NCI-H2107 (cell line): ENCODE measurements at regions not wholly inside any gene's neighbourhood (a gene's known extent, or its start where the extent isn't known, plus 50 kb on each side); places are given as distances from the start of the nearest gene placed in this dataset.
"Not testable (repeated sequence)": the region's sequence is repeated elsewhere in the genome, so short reads cannot be mapped to it uniquely, and the experiment has no call there.

ENCODE experiments used
- DNase-seq: peaks from one replicate; lab custom pipeline; 2025; lab: John Stamatoyannopoulos, UW

DNA sequence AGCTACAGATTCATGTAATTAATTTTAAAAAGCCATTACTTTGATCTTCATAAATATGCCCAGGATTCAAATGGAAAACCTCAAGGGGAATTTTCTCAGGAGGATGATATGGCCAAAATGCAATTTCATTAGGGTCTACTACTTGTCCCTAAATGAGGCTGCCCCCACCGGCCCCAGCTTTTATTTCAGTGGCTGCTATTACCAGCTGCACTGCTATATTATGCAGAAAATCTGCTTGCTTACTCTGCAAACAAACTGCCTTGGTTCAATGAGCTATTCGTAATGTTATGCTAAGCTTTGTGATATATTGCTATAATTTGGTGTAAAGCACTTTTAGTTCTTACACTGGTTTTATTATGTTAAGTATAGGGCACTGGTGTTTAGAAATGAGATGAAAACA lies 137.3 kb upstream of the TMTC4 start:
- no peak for DNase-seq

- no peak for DNase-seq
Observed at GRCh38 chr13:100811024-100811865, 136.7 kb upstream of the TMTC4 start.

- DNase-seq = no peak
Observed at GRCh38 chr13:100810481-100810880, 135.9 kb upstream of the TMTC4 start.

DNA sequence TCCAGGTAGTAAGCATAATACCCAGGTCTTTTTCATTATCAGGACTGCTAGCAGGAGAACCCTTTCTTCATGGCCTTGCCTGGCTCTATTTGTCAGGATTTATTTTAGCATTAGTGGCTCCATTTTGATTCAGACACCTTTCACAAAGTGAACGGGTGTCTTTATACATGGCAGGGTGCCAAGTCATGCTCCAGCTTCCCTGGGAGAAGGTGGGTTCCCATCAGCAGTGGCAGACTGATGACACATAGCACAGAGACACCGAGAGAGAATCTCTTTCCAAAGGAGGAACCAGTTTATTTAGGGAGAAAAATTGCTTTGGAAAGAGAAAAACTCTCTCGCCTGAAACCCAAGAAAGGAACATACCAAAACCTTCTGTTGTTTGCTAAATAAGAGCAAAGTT lies 135.3 kb upstream of the TMTC4 start:
- no peak for DNase-seq

GRCh38 chr13:100809129-100809390 lies 134.5 kb upstream of the TMTC4 start:
- no peak for DNase-seq

- DNase-seq = no peak
Observed at GRCh38 chr13:100808330-100809128, 133.9 kb upstream of the TMTC4 start.

GRCh38 chr13:100803091-100803490 lies 128.5 kb upstream of the TMTC4 start:
- no peak for DNase-seq

- no peak for DNase-seq
Observed at GRCh38 chr13:100800283-100800875, 125.8 kb upstream of the TMTC4 start.

GRCh38 chr13:100798739-100799361 lies 124.3 kb upstream of the TMTC4 start:
- DNase-seq = no peak

DNA sequence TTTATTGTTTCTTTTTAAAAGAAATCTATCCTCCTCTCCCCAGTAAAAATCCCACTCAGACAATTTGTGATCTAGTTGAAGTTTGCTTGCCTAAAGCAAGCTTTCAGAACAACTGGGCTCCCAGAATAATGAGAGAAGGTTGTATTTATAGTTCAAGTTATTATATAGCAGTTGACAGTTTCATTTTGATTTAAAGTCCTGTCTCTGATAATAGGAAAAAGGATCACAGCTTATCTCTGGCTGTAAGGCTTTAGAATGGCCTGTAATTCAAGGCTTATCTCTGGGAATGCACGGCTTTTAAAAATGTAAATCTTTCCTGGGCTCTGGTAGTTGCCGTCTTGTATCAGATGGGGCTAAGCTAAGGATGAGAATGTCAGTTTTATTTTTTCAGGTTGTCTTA lies 123.3 kb upstream of the TMTC4 start:
- DNase-seq = no peak

DNA sequence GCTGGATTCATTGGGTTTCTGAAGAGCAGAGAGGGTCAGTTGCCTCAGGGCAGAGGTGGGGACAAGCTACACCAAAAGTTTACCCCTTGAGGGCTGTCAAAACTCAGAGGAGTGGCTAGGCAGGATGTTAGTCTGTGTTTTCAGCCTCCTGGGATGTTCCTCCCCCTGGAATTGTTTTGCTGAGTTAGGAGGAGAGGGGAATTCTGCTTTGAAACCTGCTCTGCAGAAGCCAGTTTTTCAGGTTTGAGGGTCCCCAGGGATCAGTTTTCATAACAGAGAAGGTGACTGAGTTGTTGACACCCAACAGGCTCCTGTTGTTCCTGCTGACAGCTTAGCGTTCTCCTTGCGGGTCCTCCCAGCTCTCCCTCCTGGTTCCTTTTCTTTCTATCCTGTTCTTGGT lies 121.9 kb upstream of the TMTC4 start:
- DNase-seq = no peak

DNA sequence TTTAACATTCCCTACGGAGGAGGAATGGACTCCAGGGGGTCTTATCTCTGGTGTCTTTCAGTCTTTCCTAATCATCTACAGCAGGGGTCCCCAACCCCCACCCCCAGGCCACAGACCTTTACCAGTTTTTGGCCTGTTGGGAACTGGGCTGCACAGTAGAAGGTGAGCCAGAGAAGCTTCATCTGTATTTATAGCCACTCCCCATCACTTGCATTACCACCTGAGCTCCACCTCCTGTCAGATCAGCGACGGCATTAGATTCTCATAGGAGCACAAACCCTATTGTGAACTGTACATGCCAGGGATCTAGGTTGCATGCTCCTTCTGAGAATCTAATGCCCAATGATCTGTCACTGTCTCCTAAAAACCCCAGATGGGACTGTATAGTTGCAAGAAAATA lies 120.0 kb upstream of the TMTC4 start:
- no peak for DNase-seq

GRCh38 chr13:100790405-100790804 lies 115.8 kb upstream of the TMTC4 start:
- DNase-seq = no peak

- no peak for DNase-seq
Observed at GRCh38 chr13:100789968-100790367, 115.4 kb upstream of the TMTC4 start.

GRCh38 chr13:100789481-100789880 lies 114.9 kb upstream of the TMTC4 start:
- DNase-seq = peak; percentile 52

GRCh38 chr13:100789025-100789424 lies 114.4 kb upstream of the TMTC4 start:
- no peak for DNase-seq

DNA sequence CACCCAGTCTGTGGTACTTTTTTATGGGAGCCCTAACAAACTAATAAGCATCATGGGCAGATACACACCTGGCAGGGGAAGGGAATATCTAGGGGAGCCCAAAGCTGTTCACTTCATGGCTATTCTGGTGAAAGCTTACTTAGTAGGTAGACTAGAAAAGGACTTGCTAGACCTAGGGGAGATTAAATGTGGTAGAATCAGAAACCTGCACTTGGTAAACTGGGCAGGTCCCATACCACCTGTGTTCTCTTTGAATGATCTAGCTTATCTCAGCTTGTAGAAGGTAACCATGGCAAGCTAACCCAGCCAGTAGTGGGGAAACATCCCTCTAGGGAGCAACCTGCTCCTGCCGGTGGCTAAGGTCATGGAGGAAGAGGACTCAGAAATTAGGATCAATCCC lies 113.9 kb upstream of the TMTC4 start:
- no peak for DNase-seq

GRCh38 chr13:100787899-100788298 lies 113.3 kb upstream of the TMTC4 start:
- DNase-seq = no peak

DNA sequence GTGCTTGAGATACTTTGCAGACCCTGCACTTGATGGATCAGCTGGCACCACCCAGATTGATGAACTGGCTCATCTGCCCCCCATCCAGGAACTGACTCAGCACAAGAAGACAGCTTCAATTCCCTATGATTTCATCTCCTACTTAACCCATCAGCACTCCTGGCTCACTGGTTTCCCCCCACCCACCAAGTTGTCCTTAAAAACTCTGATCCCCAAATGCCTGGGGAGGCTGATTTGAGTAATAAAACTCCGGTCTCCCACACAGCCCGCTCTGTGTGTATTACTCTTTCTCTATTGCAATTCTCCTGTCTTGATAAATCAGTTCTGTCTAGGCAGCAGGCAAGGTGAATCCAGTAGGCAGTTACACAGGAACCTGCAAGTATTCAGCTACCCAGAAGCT lies 102.1 kb upstream of the TMTC4 start:
- not testable (repeated sequence) for DNase-seq

DNA sequence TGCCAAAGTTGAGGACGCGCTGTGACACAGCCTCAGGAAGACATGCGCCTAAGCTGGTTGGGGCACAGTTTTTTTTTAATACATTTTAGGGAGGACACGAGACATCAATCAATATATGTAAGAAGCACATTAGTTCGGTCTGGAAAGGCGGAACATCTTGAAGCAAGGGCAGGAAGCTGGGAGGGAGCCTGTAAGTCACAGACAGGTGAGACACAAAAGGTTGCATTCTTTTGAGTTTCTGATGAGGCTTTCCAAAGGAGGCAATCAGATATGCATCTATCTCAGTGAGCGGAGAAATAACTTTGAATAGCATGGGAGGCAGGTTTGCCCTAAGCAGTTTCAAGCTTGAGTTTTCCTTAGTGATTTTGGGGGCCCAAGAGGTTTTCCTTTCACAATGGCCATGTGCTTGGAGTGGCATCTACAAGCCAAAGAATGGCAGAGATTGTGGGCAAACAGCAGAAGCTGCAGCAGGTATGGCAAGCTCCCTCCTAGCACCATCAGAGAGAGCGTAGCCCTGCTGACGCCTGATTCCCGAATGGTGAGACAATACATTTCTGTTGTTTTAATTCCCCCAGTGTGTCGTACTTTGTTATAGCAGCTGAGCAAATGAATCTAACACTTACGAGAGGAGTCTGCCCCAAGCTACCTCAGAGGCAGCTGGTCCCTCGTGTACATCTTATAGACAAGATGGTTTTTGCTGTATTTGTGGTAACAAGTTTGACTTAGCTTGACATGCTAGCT lies 99.5 kb upstream of the TMTC4 start:
- DNase-seq = no peak

- no peak for DNase-seq
Observed at GRCh38 chr13:100773429-100773828, 98.8 kb upstream of the TMTC4 start.

GRCh38 chr13:100767192-100767591 lies 92.6 kb upstream of the TMTC4 start:
- no peak for DNase-seq
